ENCODE measurements at regions not wholly inside any gene's neighbourhood (a gene's known extent, or its start where the extent isn't known, plus 50 kb on each side); places are given as distances from the start of the nearest gene placed in this dataset.
"Not testable (repeated sequence)": the region's sequence is repeated elsewhere in the genome, so short reads cannot be mapped to it uniquely, and the experiment has no call there.

DNA sequence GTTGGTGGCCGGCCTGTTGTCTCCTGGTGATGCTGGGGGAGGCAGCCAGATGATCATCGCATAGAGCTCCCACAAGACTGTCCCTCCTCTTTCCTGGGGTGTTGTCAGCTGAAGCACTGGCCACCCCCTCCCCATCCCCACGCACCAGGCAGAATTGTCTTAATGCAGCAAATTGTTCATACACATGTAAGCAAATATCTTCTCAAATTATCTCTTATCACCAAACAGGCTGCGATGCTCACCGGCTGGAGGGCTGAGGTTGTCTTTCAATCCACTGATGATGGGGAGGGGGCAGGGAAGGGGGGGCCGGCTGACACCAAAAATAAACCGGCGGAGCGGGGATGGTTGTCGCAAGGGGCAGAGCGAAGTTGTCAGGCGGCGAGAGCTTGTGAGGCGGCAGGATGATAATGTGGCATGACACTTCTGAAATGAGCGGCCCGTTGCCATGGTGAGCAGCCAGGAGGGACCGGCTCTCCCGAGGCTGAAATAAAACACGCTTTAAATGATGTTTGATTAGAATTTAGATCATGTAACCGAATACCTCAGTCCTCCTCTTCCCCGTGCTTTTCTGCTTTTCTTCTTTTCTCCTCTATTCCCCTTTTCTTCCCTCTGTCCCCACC, 59.8 kb downstream of the MRM1 start:
- DNase-seq = peak; percentile 29

DNA sequence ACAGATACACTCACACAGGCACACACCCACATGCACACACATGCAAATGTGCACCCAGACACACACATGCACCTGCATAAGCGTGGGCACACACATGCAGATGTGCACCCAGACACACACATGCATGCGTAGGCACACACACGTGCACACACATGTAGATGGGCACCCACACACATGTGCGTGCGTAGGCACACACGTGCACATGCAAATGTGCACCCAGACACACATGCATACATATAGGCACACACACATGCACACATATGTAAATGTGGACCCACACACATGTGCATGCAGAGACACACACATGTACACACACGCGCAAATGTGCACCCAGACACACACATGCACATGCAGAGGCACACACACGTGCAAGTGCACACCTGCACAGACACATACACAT, 60.3 kb downstream of the MRM1 start:
- DNase-seq = no peak

DNA sequence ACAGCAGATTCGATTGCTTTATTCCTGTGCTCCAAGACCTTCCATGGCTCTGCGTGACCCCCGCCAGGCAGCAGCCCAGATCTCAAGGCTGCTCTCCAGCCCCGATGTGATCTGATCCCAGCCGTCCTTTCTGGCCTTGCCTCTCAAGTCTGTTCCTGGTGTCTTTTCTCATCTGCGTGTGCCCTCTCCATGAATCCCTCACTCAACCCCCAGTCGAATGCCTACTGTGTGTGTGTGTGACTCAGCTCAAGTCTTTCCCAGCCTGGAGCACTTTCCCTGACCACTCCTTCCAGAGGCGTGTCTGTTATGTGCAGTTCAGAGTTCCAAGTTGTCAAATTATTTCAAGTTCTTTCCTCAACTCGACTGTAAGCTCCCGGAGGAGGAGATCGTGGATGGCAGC, 64.0 kb downstream of the MRM1 start:
- no peak for DNase-seq

DNA sequence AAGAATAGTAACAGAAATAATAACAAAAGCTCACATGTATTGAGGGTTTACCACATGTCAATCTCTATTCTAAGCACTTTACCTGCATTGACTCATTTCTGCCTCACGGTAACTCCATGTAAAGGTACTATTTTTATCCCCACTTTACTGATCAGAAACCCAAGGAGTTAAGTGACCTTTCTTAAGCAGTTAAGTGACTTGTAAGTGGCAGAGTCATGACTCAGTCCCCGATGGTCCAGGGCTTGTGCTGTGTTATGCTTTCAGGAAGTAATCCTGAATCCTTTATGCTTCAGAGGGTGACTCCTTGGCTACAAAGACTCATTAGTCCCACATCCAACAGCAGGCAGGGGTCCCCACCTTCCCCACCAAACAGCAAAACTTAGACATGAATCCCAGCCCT, 66.5 kb downstream of the MRM1 start:
- DNase-seq = no peak

DNA sequence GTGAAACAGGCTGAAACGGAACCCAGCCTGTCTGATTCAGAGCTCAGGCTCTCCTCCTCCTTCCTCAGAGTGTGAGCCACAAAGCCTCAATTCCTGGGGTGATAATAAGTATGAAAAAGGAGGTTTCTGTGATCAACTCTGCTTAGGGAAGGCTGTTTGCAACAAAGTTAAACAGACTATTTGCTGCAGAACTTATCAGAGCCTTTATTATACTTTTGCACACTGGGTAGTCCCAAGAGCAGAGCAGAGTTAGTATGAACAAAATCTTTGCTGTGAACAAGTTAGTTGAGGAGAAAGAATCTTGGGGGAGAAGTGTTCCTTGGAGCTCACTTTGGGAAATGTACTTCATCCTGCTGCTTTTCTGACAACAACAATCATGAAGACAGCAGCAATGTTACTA, 67.4 kb downstream of the MRM1 start:
- no peak for DNase-seq

DNA sequence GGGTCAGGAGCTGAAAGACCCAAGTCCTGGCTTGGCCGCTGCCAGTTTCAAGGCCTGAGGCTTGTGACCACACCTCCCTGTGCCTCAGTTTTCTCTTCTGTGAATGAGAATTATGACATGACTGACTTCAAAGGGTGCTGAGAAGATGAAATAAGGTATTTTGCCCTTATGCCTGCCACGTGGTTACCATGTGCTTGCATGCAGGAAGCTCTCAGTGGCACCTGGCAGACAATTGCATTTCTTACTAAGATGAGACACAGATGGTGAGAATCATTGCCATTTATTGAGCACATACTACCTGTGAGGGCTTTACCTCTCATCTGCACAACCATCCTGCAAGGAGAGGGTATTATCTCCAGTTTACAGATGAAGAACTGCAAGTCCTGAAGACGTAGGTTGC, 69.8 kb downstream of the MRM1 start:
- DNase-seq = no peak

DNA sequence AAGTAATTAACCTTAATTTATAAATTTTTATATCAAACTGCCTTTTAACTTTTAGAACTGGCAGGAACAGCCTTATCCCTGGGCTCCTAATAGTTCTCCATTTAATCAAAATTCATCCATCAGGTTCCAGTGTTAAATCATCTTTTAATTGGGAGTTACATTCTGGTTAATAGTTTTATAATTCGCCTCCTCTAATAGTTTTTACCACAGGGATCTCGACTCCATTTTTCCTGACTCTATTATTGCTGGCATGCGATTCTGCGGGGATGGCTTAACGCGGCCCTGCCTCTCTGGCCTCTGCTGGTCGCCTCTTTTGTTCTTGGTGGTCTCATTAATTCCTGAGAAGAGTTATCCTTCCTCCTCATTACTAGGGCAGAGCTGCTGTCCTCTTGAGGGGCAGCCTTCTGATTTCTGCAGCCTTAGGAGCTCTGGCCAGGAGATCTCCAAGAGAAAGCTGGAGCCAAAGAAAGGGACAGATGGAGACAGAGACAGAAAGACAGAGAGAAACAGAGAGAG, 71.1 kb downstream of the MRM1 start:
- no peak for DNase-seq

DNA sequence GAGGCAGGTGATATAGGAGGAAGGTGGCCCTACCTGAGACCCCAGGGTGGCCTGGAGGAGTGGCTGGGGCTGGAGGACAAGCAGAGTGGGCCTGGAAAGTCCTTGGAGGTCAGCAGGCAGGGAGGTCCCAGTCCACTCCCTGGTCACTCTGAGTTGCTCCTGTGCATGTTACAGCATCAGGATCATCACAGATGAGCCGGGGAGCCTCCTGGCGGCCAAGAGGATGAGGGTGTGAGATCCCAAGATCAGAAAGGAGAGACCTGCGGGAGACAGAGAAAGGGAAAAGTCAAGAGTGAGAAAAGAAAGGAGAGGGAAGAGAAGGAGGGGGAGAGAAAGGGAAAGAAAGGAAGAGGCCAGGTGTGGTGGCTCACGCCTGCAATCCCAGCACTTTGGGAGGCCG, 71.7 kb downstream of the MRM1 start:
- DNase-seq = no peak

DNA sequence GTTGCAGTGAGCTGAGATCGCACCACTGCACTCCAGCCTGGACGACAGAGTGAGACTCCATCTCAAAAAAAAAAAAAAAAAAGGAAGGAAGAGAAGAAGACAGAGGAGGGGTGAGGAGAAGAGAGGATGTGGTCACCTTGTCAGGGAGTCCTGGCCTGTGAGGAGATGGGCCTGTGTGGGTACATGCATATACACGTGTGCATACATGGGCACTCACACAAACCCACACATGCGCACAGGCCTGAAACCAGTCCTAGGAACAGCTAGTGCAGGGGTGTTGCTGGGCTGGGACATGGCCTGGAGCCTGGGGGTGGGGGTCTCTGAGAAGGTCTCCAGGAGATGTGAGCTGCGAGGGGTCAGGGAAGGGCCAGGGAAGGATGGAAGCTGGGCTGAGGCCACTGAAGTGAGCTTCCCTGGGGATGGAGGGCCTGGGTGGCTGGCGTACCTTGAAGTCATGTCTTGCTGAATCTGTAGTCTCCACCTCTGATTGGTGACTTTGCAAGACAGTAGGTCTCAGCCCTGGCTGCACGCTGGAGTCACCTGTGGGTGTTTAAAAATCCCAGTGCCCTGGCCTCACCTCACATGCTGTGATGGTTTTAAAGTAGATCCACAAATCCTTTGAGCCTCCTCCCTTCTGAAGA, 72.4 kb downstream of the MRM1 start:
- DNase-seq = no peak

DNA sequence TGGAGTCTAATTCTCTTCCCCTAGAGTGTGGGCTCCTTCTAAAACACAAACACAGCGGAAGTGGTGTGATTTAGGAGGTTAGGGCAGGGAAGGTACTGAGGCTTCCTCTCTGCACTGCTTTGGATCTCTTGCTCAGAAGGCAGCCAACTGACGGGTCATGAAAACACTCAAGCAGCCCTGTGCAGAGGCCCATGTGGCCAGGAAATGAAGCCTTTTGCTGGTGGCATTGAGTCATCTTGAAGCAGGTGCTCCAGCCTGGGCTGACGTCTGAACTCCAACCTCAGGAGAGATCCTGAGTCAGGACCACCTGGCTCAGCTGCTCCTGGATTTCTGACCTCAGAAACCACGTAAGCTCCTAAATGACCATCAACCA, 72.9 kb downstream of the MRM1 start:
- no peak for DNase-seq

DNA sequence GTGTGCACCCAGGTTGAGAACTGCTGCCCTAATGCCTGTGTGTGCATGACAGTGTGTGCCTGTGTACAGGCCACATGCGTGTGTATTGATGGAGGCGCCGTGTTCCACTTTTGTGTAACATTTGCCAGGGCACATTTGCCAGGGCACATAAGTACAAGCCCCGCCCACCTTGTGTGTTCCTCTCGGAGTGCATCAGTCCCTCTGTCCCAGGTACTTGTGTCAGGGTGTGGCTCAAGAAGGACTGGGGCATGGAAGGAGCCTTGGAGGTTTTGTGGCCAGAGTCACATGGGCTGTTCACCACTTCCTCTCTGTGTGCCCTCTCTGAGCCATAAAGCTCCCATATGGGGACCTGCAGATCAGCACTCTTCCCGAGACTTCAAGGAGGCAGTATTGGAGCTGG, 73.9 kb downstream of the MRM1 start:
- no peak for DNase-seq

DNA sequence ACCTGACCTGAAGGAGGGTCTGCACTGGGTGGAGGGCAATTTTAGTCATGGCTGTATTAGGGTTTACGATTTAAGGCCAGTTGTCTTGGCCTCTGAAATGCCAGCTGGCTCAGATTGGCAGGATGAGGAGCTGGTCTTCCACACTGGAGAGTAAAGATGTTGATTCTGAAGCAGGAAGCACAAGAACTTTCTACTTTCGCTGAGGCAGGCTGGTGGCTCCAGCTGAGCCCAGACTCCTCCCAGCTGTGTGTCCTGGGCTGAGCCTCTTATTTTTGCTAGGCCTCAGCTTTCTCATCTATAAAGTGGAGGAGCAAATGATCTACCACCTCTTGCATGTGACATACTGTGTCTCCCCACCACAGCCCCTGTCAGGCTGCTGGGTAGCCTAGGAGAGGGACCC, 74.4 kb downstream of the MRM1 start:
- DNase-seq = no peak

DNA sequence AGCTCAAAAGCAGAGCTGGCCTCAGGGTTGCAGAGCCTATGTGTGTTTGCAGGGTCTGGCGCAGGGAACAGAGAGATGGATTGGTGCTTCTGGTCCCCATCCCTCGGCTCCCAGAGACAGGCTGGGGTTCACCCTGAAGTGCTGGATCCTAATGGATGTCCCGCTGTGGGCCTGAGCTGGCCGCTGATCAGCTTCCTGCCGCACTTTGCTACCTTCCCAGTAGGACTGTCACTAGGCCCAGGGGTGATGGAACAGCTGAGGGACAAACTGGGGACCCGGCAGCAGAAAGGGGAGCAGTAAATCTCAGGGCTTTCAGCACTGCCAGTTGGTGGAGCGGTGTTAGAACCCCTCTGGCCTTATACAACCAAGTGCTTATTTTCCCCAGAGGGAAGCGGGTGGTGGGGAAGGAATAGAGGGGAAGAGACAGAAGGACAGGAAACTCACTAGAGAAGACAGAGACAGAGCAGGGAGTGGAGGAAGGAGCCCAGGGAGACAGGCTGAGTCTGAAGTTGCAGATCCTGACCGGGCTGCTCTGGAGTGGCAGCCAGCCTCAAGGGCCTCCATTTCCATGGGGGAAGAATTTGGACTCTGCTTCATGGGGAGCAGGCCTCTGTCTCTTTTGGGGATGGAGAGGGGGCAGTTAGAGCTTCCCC, 78.6 kb downstream of the MRM1 start:
- DNase-seq = no peak

DNA sequence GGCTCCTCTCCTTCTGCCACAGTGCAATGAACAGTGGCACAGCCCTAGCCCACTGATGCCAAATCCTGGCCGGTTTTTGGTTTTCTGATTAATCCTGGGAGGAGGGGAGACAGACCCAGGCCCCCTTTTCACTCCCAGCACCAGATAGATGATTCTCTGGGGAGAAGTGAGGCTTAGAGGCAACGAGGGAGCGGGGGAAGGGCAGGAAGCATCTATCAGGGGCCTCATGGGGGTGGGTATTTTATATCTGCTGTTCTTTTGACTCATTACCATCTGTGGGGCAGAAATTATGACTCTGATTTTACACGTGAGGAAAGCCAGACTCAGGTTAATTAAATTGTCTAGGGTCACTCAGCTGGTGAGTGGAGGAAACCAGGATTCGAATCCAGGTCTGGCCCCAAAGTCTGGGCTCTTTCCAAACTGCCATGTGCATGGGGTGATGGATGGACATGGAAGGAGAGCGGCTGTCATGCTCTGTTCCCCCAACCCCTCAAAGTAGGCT, 79.4 kb downstream of the MRM1 start:
- DNase-seq = no peak

DNA sequence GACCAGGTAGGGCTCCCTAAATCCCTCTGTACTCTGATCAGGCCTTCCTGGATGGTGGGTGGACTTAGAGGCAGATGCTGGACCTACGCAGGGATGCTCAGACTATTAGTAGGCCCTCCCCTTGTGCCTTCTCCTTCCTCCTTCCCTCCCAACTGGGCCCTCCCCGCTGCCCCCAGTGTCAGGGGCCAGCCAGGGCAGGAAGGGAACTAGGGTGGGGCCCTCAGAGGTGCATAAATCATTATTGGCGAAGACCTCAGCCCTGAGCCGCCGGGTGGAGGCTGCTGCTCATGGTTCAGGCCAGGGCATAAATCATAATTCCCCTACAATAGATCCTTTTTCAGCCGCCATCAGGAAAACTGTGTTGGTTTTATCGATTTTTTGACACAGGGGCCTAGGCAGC, 81.4 kb downstream of the MRM1 start:
- no peak for DNase-seq

DNA sequence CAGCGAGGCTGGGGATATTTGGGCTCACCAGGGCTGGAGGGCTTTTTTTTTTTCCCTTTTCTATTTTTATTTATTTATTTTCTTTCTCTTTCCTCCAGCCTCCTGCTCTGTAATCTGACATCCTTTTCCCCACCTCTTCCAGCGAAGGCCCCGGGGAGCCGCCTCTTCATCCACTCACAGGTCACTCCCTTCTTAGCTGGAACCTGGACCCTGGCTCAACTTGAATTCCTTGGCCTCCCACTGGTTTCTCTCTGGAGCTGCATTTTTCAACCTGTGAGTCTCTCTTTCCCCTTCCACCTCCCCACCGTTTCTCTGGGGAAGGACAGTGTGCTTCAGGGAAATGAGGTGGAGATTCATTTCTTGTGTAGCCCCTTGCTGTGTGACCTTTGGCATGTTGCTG, 82.0 kb downstream of the MRM1 start:
- DNase-seq = no peak

DNA sequence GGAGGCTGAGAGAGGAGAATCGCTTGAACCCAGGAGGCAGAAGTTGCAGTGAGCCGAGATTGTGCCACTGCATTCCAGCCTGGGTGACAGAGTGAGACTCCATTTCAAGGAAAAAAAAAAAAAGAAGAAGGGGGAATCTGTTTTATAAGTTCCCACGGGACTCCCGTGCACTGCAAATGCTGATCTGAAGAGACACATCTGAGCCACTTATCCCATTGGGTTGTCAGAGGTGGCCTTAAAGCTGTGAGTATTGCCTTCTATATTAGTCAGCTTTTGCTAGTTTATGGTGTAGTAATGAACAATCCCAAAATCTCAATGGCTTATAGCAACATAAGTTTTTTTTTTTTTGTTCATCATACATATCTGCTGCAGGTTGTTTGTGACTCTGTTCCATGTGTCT, 82.8 kb downstream of the MRM1 start:
- no peak for DNase-seq

DNA sequence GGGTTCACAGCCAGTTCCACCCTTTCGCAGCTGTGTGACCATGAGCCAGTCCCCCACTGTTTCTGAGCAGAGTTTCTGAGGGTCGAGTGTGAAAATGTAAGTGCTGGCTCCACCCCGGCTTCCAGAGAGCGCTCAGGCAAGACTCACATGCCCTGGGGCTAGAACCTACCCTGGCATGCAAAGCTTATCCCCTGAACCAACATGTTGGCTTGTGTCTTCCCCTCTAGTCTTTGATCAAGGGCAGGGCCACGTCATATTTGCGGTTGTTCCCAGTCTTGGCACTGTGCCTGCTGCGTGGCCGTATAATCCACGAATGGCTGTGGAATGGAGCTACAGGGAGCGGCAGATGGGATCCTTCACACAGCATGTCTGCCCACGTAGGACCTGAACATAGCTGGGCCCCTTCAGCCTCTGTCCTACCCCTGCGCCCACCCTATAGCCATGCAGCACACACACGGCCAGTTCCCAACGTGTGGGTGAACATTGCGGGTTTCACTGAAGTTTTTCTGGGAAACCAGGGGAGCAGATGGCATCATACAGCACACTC, 84.8 kb downstream of the MRM1 start:
- peak; percentile 60 for DNase-seq

DNA sequence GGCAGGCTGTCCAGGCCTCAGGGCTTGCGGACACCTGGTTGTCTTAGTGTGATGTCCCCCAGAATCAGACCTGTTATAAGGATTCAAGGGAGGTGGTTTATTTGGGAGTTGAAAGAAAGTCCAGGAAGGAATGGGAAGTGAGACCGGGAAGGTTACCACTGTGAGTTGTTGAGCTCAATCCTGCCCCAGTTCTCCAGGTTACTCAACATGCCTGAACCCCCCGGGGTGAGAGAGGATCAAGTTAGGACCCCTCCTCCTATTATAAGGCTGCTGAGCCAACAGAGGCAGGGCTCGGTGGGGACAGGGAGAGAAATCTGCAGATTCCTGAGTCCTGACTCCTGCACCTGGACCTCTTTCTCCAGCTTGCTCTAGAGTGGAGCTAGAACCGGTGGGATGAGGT, 86.4 kb downstream of the MRM1 start:
- no peak for DNase-seq

DNA sequence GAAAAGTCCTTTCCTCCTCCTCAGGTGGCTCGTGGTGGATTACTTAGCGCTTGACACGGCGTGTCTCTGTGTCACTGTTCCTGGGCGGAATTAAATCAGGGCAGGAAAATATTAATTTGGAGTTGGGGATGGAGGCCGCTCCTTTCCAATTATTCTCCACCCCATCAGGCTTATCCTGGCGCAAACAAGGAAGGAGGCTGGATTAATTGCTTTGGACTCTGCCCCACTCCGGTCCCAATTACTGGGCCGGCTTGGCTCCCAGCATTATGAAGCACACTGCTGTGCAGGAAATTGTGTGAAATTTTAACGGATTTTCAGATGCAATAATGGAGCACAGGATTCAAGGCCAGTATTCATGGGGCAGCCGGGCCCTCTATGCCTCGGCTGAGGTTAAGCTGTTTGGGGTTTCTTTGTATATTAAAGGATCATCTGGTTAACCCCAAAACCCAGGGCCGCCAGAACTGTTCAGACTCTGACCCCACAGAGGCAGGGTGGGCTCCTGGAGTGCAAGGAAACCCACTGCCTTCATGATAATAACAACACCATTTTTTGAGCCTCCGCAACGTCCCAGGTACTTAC, 87.8 kb downstream of the MRM1 start:
- no peak for DNase-seq

DNA sequence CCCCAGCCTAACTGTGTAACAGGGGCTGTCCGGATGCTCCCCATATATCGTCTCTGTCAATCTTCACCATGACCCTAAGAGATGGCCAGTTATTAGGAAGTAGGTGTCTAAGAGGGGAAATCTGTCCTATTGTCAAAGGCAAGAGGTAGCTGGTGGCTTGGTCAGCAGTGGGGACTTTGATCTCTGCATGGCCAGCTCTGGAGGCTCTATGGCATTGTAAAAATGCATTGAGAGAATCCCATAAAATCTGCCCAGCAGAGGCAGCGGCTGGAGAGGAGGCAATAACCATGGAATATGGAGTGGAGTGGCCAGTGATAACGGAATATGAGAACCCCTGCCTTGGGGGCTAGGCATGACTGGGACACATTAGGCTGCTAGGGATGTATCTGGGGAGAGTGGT, 88.8 kb downstream of the MRM1 start:
- DNase-seq = no peak

DNA sequence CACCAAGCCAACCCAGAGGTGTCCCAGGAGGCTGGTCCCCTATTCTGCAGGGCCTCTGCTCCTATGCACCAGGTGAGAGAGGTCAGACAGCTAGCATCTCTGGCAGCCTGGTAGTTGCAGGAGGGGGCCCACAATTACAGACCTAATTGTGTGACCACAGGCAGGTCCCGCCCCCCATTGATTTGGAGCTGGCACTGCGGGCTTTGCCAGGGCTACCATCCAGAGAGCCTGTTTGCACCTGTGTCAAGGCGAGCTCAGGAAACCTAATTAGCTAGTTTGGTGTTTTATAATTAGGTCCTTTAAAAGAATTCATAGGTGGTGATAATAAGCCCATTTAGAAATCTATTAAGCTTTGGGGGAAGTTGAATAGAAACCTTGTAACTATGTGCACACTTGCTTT, 90.2 kb downstream of the MRM1 start:
- DNase-seq = no peak

DNA sequence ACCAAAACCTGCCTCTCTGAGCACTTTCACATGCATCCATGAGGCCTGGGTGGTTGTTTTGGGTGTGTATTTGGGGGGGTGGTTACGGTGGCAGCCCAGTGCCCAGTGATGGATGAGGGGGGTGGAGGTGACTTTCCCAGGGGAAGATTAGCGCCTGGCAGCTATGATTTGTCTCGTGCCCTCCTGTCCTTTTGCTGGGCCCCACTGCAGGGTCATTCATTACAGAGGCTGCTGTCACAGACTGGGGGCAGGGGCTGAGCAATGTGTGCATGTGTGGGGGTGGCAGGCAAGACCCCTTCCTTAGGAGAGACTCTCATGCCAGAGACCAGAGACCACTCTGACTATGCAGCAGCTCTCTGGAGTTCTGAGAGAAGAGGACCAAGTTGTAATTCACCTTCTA, 93.7 kb downstream of the MRM1 start:
- no peak for DNase-seq

DNA sequence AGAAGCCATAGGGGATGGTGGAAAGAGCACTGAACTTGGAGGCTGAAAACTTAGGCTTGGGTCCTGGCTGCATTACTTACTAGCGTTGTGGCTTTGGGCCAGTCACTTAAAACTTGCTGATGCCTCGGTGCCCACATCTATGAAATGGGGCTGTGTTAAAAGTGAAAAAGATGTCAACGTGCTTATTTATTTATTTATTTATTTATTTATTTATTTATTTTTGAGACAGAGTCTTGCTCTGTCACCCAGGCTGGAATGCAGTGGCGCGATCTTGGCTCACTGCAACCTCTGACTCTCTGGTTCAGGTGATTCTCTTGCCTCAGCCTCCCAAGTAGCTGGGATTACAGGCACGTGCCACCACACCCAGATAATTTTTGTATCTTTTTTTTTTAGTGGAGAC, 94.3 kb downstream of the MRM1 start:
- not testable (repeated sequence) for DNase-seq

All from NCI-H526 treated with DMSO at 0.1 percent for 48 hours (cell line).